Epithelial cell of esophagus (primary cell): ENCODE measurements at regions not wholly inside any gene's neighbourhood (a gene's known extent, or its start where the extent isn't known, plus 50 kb on each side); places are given as distances from the start of the nearest gene placed in this dataset.
A peak's percentile ranks its signal among the peaks of the same experiment; 100 is the strongest.
"Not testable (repeated sequence)": the region's sequence is repeated elsewhere in the genome, so short reads cannot be mapped to it uniquely, and the experiment has no call there.

Experiments used
- DNase-seq: peaks from one replicate; pipeline ENCODE4 v3.0.0; 2010; ENCODE audit warnings: low read depth
- H3K4me3 ChIP-seq: 2 replicates; pipeline ENCODE4 v1.5.1; 2011; ENCODE audit warnings: mild to moderate bottlenecking, low read length, control low read depth
- TF ChIP-seq, protein P1 (sequence below): IDR thresholded peaks from 2 replicates; pipeline ENCODE4 v1.5.1; 2011; ENCODE audit warnings: low read depth, mild to moderate bottlenecking, low read length, control low read depth, inconsistent platforms; ENCODE audit not compliant: insufficient read depth; ENCODE audit errors: missing control alignments

DNA sequence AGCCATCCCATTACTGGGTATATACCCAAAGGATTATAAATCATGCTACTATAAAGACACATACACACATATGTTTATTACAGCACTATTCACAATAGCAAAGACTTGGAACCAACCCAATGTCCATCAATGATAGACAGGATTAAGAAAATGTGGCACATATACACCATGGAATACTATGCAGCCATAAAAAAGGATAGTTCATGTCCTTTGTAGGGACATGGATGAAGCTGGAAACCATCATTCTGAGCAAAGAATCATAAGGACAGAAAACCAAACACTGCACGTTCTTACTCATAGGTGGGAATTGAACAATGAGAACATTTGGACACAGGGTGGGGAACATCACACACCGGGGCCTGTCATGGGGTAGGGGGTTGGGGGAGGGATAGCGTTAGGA is 60.3 kb upstream of the NMU start:
- not testable (repeated sequence) for H3K4me3 ChIP-seq, DNase-seq

DNA sequence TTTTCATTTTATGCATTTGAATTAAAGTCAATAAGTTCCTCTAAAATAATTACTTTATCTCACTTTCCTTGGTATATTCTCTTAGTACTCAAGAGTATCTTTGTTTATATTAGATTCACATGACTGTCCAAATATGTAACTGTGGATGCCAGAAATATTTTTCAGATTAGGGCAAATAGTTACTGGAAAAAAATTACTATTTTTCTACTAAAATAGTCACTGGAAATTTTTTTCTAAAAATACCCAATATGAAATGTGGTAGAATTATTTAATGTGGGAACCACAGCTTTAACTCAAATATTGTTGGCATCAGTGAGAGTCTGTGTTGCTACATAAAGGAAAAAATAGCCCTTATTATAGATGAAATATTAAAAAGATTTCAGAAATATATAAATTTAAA is 70.4 kb upstream of the NMU start:
- DNase-seq: no peak
- H3K4me3 ChIP-seq: no peak overlapping the region
- TF ChIP-seq, protein P1, sequence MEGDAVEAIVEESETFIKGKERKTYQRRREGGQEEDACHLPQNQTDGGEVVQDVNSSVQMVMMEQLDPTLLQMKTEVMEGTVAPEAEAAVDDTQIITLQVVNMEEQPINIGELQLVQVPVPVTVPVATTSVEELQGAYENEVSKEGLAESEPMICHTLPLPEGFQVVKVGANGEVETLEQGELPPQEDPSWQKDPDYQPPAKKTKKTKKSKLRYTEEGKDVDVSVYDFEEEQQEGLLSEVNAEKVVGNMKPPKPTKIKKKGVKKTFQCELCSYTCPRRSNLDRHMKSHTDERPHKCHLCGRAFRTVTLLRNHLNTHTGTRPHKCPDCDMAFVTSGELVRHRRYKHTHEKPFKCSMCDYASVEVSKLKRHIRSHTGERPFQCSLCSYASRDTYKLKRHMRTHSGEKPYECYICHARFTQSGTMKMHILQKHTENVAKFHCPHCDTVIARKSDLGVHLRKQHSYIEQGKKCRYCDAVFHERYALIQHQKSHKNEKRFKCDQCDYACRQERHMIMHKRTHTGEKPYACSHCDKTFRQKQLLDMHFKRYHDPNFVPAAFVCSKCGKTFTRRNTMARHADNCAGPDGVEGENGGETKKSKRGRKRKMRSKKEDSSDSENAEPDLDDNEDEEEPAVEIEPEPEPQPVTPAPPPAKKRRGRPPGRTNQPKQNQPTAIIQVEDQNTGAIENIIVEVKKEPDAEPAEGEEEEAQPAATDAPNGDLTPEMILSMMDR: no peak

DNA sequence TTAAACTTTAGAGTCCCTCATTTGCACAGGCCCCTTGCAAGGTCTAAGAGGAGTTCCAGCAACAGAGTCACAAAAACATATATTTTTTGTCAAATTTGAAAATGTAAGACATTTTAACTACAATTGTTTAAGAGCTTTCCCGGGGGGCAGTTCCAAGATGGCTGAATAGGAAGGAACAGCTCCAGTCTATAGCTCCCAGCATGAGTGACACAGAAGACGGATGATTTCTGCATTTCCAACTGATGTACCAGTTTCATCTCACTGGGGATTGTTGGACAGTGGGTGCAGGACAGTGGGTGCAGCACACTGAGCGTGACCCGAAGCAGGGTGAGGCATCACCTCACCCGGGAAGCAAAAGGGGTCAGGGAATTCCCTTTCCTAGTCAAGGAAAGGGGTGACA is 71.4 kb upstream of the NMU start:
- TF ChIP-seq, protein P1: no peak
- H3K4me3 ChIP-seq: no peak overlapping the region
- DNase-seq: no peak

- not testable (repeated sequence) for H3K4me3 ChIP-seq, DNase-seq
Measured at GRCh38 chr4:55707991-55708390, 71.9 kb upstream of the NMU start.

GRCh38 chr4:55712835-55713234 is 76.7 kb upstream of the NMU start:
- H3K4me3 ChIP-seq, DNase-seq: not testable (repeated sequence)

DNA sequence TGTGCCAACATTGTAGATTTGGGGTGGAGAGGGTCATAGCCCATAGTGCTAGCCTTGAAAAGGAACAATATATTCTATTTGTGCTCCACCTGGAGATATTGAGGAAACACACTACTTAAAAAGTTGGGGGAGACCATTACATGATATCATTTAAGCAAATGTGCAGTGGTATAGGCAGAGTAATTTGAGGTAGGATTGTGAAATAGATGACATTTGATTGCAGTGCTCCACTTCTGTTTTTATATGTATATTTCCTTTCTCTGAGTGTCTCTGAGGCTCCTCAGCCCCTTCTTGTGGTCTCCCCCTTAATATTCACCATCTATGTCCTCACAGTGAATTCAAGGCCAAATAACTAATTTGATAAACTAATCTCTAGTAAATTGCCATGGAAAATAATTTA is 85.6 kb upstream of the NMU start:
- TF ChIP-seq, protein P1: no peak
- DNase-seq: no peak
- no peak overlapping the region for H3K4me3 ChIP-seq

GRCh38 chr4:55722132-55722531 is 86.0 kb upstream of the NMU start:
- TF ChIP-seq, protein P1: no peak
- no peak overlapping the region for H3K4me3 ChIP-seq
- DNase-seq: no peak

DNA sequence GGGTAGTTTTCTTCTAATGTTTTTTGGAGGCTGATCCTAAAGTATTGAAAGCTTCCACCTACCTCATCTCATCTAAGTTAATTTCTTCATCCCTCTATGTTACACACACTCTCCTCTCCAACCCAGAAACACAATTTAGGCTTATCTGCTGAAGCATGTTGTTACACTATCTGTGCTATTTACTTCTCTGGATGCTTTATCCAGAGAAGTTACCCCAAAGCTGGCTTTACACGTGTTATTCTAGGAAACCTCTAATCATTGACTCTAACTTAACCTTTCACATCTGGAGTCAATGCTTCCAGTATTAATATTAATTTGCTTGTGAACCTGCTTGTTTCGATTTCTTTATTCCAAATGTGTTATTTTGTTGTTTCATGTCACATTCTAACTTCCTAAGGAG is 87.3 kb upstream of the NMU start:
- TF ChIP-seq, protein P1: no peak
- H3K4me3 ChIP-seq: no peak overlapping the region
- no peak for DNase-seq

GRCh38 chr4:55725057-55725456 is 89.0 kb upstream of the NMU start:
- TF ChIP-seq, protein P1: no peak
- DNase-seq: peak; percentile 9
- no peak overlapping the region for H3K4me3 ChIP-seq
